ENCODE measurements at regions not wholly inside any gene's neighbourhood (a gene's known extent, or its start where the extent isn't known, plus 50 kb on each side); places are given as distances from the start of the nearest gene placed in this dataset.

DNA sequence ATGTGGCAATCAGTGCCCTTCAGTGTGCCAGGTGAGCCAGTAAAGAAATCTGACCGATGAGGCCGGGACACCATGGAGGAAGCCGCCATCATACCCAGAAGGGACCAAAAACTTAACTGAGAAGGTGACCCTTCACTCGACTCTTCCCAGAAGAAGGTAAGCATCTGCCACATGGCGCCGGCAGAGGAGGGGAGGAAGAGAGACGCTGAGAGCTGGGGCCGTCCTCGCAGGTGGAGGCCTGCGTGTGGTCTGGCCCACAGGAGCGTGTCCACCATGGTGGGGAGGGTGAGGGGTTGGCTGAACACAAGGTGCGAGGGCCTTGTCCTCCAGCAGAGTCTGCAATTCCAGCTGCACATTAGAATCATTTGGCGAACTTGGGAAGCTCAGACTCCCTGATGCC is 513.1 kb upstream of the RAB6C start:
- TF ChIP-seq, protein P1, sequence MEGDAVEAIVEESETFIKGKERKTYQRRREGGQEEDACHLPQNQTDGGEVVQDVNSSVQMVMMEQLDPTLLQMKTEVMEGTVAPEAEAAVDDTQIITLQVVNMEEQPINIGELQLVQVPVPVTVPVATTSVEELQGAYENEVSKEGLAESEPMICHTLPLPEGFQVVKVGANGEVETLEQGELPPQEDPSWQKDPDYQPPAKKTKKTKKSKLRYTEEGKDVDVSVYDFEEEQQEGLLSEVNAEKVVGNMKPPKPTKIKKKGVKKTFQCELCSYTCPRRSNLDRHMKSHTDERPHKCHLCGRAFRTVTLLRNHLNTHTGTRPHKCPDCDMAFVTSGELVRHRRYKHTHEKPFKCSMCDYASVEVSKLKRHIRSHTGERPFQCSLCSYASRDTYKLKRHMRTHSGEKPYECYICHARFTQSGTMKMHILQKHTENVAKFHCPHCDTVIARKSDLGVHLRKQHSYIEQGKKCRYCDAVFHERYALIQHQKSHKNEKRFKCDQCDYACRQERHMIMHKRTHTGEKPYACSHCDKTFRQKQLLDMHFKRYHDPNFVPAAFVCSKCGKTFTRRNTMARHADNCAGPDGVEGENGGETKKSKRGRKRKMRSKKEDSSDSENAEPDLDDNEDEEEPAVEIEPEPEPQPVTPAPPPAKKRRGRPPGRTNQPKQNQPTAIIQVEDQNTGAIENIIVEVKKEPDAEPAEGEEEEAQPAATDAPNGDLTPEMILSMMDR (conservative IDR thresholded peaks at IDR 0.05; ENCODE audit: low read depth, low read length): no peak
- no peak for TF ChIP-seq EZH2 (IDR thresholded peaks at IDR 0.05; ENCODE audit: borderline replicate concordance, low read depth, low read length, poor library complexity, severe bottlenecking)

All from A673 (cell line).